Mesenchymal stem cell (in vitro differentiated cells and primary cell): ENCODE measurements at regions not wholly inside any gene's neighbourhood (a gene's known extent, or its start where the extent isn't known, plus 50 kb on each side); places are given as distances from the start of the nearest gene placed in this dataset.

Source experiments
- DNase-seq: peaks from one replicate; pipeline ENCODE4 v3.0.0-alpha.2; 2013
- H2AFZ ChIP-seq: one replicate; pipeline ENCODE4 v1.6.1; 2013; ENCODE audit warnings: low read depth, mild to moderate bottlenecking, control low read depth, inconsistent platforms, low read length, moderate library complexity
- H2AK5ac ChIP-seq: 2 replicates; pipeline ENCODE4 v1.6.1; 2013; ENCODE audit warnings: low read length, moderate library complexity, mild to moderate bottlenecking, inconsistent platforms; ENCODE audit not compliant: severe bottlenecking
- H2BK120ac ChIP-seq: one replicate; pipeline ENCODE4 v1.6.1; 2013; ENCODE audit warnings: low read depth, mild to moderate bottlenecking, inconsistent platforms, low read length, moderate library complexity
- H2BK12ac ChIP-seq, 2 experiments: one replicate each; pipeline ENCODE4 v1.6.1; 2013; ENCODE audit warnings: inconsistent platforms in 2 of 2, low read length in 2 of 2, mild to moderate bottlenecking in 2 of 2, moderate library complexity in 2 of 2, control low read depth in 1 of 2
- H2BK15ac ChIP-seq: one replicate; pipeline ENCODE4 v1.6.1; 2013; ENCODE audit warnings: mild to moderate bottlenecking, low read depth, inconsistent platforms; ENCODE audit not compliant: poor library complexity, severe bottlenecking
- H2BK5ac ChIP-seq: 2 replicates; pipeline ENCODE4 v1.6.1; 2013; ENCODE audit warnings: low read depth, mild to moderate bottlenecking, low read length, control low read depth, inconsistent platforms; ENCODE audit not compliant: poor library complexity, severe bottlenecking
- H3K14ac ChIP-seq, 2 experiments: one replicate each; pipeline ENCODE4 v1.6.1; 2013; ENCODE audit warnings: inconsistent platforms in 2 of 2, low read length in 2 of 2, control low read depth in 1 of 2, mild to moderate bottlenecking in 1 of 2, moderate library complexity in 1 of 2
- H3K18ac ChIP-seq, 2 experiments: one replicate each; pipeline ENCODE4 v1.6.1; 2013; ENCODE audit warnings: inconsistent platforms in 2 of 2, low read length in 2 of 2, control low read depth in 1 of 2, low read depth in 1 of 2, mild to moderate bottlenecking in 1 of 2
- H3K23ac ChIP-seq, 2 experiments: one replicate each; pipeline ENCODE4 v1.6.1; 2013; ENCODE audit warnings: inconsistent platforms in 2 of 2, low read length in 2 of 2, mild to moderate bottlenecking in 2 of 2, moderate library complexity in 2 of 2, control low read depth in 1 of 2
- H3K27ac ChIP-seq: 2 replicates; pipeline ENCODE4 v1.5.1; 2013; ENCODE audit warnings: mild to moderate bottlenecking, moderate library complexity, low read length, control low read depth, inconsistent platforms; ENCODE audit not compliant: poor library complexity, severe bottlenecking
- H3K27me3 ChIP-seq, 2 experiments: 2 replicates each; pipeline versions ENCODE4 v1.6.1 to v1.7.0; 2013; ENCODE audit warnings: low read length in 2 of 2, mild to moderate bottlenecking in 2 of 2, moderate library complexity in 2 of 2, control low read depth in 1 of 2, inconsistent platforms in 1 of 2; ENCODE audit not compliant: control insufficient read depth in 1 of 2, insufficient read depth in 1 of 2
- H3K36me3 ChIP-seq, 2 experiments: 2 replicates each; pipeline versions ENCODE4 v1.6.1 to v1.7.0; 2013; ENCODE audit warnings: low read length in 2 of 2, control low read depth in 1 of 2, inconsistent platforms in 1 of 2, low read depth in 1 of 2, mild to moderate bottlenecking in 1 of 2; ENCODE audit not compliant: insufficient read depth in 2 of 2, control insufficient read depth in 1 of 2
- H3K4ac ChIP-seq, 2 experiments: one replicate each; pipeline ENCODE4 v1.6.1; 2013; ENCODE audit warnings: inconsistent platforms in 2 of 2, low read length in 2 of 2, mild to moderate bottlenecking in 2 of 2, moderate library complexity in 2 of 2, control low read depth in 1 of 2, low read depth in 1 of 2
- H3K4me1 ChIP-seq: 2 replicates; pipeline ENCODE4 v1.6.1; 2013; ENCODE audit warnings: low read depth, low read length, control low read depth; ENCODE audit not compliant: control insufficient read depth, insufficient read depth
- H3K4me2 ChIP-seq: 2 replicates; pipeline ENCODE4 v1.6.1; 2013; ENCODE audit warnings: low read length, mild to moderate bottlenecking, inconsistent platforms; ENCODE audit not compliant: poor library complexity, severe bottlenecking
- H3K4me3 ChIP-seq, 2 experiments: 2 replicates each; pipeline versions ENCODE4 v1.5.1 to v1.7.0; 2013; ENCODE audit warnings: low read length in 2 of 2, mild to moderate bottlenecking in 2 of 2, control low read depth in 1 of 2, low read depth in 1 of 2; ENCODE audit not compliant: insufficient read depth in 1 of 2
- H3K79me1 ChIP-seq: replicated peaks from 2 replicates; pipeline ENCODE4 v1.6.1; 2013; ENCODE audit warnings: mild to moderate bottlenecking, control low read depth, low read length, inconsistent platforms; ENCODE audit not compliant: poor library complexity, severe bottlenecking
- H3K9ac ChIP-seq: 2 replicates; pipeline ENCODE4 v1.7.0; 2013; ENCODE audit warnings: mild to moderate bottlenecking, low read length, moderate library complexity
- H3K9me3 ChIP-seq: 2 replicates; pipeline ENCODE4 v1.7.0; 2013; ENCODE audit warnings: mild to moderate bottlenecking, low read length; ENCODE audit not compliant: control insufficient read depth
- H4K8ac ChIP-seq: one replicate; pipeline ENCODE4 v1.6.1; 2013; ENCODE audit warnings: inconsistent platforms, mild to moderate bottlenecking, low read length, moderate library complexity
- H4K91ac ChIP-seq: one replicate; pipeline ENCODE4 v1.6.1; 2013; ENCODE audit warnings: mild to moderate bottlenecking, low read length, inconsistent platforms
- WGBS: methylation state at CpG from one replicate; pipeline ENCODE4 v1.1.7; 2013; ENCODE audit warnings: mixed read lengths; 5-methylcytosine and 5-hydroxymethylcytosine counted together

GRCh38 chr4:100716416-100716815 is 198.6 kb upstream of the EMCN start:
- Histone ChIP-seq H3K4me1 (no peaks in the 10 kb centered on the region), H2BK5ac (no peak overlapping the region), H3K9me3 (peaks cover 2% of the 10 kb centered on the region), H4K8ac (no peak overlapping the region), H2BK12ac (no peak overlapping the region), H2AFZ (no peak overlapping the region), H4K91ac (no peak overlapping the region), H3K4ac (no peak overlapping the region), H3K9ac (no peak overlapping the region), H3K14ac (no peak overlapping the region), H3K27me3 (no peaks in the 10 kb centered on the region), H3K36me3 (no peaks in the 10 kb centered on the region), H2BK120ac (no peak overlapping the region), H2BK15ac (no peak overlapping the region), H3K79me1 (no peaks in the 10 kb centered on the region), H3K4me2 (no peak overlapping the region), H3K18ac (no peak overlapping the region), H2AK5ac (no peak overlapping the region), H3K23ac (no peak overlapping the region), H3K27ac (no peak overlapping the region), H3K4me3 (no peak overlapping the region)
- no peak for DNase-seq
- WGBS: 93% methylated on average over 5 of the region's 5 CpGs

- no peak overlapping the region for H2BK12ac ChIP-seq
- H3K4ac ChIP-seq: no peak overlapping the region
- H3K23ac ChIP-seq: no peak overlapping the region
- H3K27ac ChIP-seq: no peak overlapping the region
- H3K79me1 ChIP-seq: no peaks in the 10 kb centered on the region
- H4K8ac ChIP-seq: no peak overlapping the region
- no peak overlapping the region for H2AFZ ChIP-seq
- no peak overlapping the region for H2BK15ac ChIP-seq
- H3K36me3 ChIP-seq: no peaks in the 10 kb centered on the region
- H2BK120ac ChIP-seq: no peak overlapping the region
- no peak overlapping the region for H2AK5ac ChIP-seq
- no peak overlapping the region for H2BK5ac ChIP-seq
- H3K27me3 ChIP-seq: no peaks in the 10 kb centered on the region
- H3K9me3 ChIP-seq: peaks cover 2% of the 10 kb centered on the region
- DNase-seq: no peak
- no peak overlapping the region for H3K18ac ChIP-seq
- no peaks in the 10 kb centered on the region for H3K4me1 ChIP-seq
- H3K4me2 ChIP-seq: no peak overlapping the region
- 98% methylated on average over 3 of the region's 4 CpGs for WGBS
- no peak overlapping the region for H3K9ac ChIP-seq
- H4K91ac ChIP-seq: no peak overlapping the region
- no peak overlapping the region for H3K4me3 ChIP-seq
- H3K14ac ChIP-seq: no peak overlapping the region
Observed at GRCh38 chr4:100708776-100709175, 191.0 kb upstream of the EMCN start.

- Histone ChIP-seq H3K4me3 (no peak overlapping the region), H4K91ac (no peak overlapping the region), H3K36me3 (no peaks in the 10 kb centered on the region), H3K4me2 (no peak overlapping the region), H3K9ac (no peak overlapping the region), H2BK5ac (no peak overlapping the region), H3K18ac (no peak overlapping the region), H2BK15ac (no peak overlapping the region), H3K9me3 (peaks cover 2% of the 10 kb centered on the region), H2BK120ac (no peak overlapping the region), H3K4ac (no peak overlapping the region), H2AK5ac (no peak overlapping the region), H2AFZ (no peak overlapping the region), H3K27me3 (no peaks in the 10 kb centered on the region), H3K27ac (no peak overlapping the region), H3K79me1 (no peaks in the 10 kb centered on the region), H3K23ac (no peak overlapping the region), H2BK12ac (no peak overlapping the region), H3K14ac (no peak overlapping the region), H3K4me1 (no peaks in the 10 kb centered on the region), H4K8ac (no peak overlapping the region)
- WGBS: 99% methylated on average over 1 of the region's 1 CpG
- no peak for DNase-seq
Observed at GRCh38 chr4:100707786-100708185, 190.0 kb upstream of the EMCN start.

- Histone ChIP-seq H2BK5ac (no peak overlapping the region), H3K4me1 (no peaks in the 10 kb centered on the region), H2AFZ (no peak overlapping the region), H3K27ac (no peak overlapping the region), H4K91ac (no peak overlapping the region), H3K27me3 (no peaks in the 10 kb centered on the region), H4K8ac (no peak overlapping the region), H3K4ac (no peak overlapping the region), H3K9ac (no peak overlapping the region), H3K14ac (no peak overlapping the region), H3K4me2 (no peak overlapping the region), H3K9me3 (no peaks in the 10 kb centered on the region), H2AK5ac (no peak overlapping the region), H3K23ac (no peak overlapping the region), H3K4me3 (no peak overlapping the region), H3K79me1 (no peaks in the 10 kb centered on the region), H2BK120ac (no peak overlapping the region), H3K36me3 (no peaks in the 10 kb centered on the region), H2BK12ac (no peak overlapping the region), H2BK15ac (no peak overlapping the region), H3K18ac (no peak overlapping the region)
- WGBS: 45% methylated on average over 4 of the region's 4 CpGs
- no peak for DNase-seq
Observed at GRCh38 chr4:100696531-100696930, 178.7 kb upstream of the EMCN start.
